GM06990 (cell line): ENCODE measurements at regions not wholly inside any gene's neighbourhood (a gene's known extent, or its start where the extent isn't known, plus 50 kb on each side); places are given as distances from the start of the nearest gene placed in this dataset.

Experiments used
- DNase-seq: peaks from one replicate; pipeline ENCODE4 v3.0.0-alpha.2; 2011; ENCODE audit not compliant: insufficient read length; ENCODE audit errors: extremely low read depth
- H3K27me3 ChIP-seq: replicated peaks from 2 replicates; pipeline ENCODE4 v1.6.0; 2011; ENCODE audit warnings: low read length; ENCODE audit not compliant: control insufficient read depth, insufficient read depth
- H3K36me3 ChIP-seq: 2 replicates; pipeline ENCODE4 v1.5.1; 2011; ENCODE audit warnings: low read length; ENCODE audit not compliant: control insufficient read depth, insufficient read depth
- H3K4me3 ChIP-seq: replicated peaks from 2 replicates; pipeline ENCODE4 v1.5.1; 2011; ENCODE audit warnings: low read depth, mild to moderate bottlenecking, control low read depth, low read length
- TF ChIP-seq, protein P1 (sequence below): IDR thresholded peaks from 2 replicates; pipeline ENCODE4 v1.5.1; 2011; ENCODE audit warnings: low read length, control low read depth, mild to moderate bottlenecking, inconsistent platforms; ENCODE audit not compliant: insufficient read depth, poor library complexity, severe bottlenecking

DNA sequence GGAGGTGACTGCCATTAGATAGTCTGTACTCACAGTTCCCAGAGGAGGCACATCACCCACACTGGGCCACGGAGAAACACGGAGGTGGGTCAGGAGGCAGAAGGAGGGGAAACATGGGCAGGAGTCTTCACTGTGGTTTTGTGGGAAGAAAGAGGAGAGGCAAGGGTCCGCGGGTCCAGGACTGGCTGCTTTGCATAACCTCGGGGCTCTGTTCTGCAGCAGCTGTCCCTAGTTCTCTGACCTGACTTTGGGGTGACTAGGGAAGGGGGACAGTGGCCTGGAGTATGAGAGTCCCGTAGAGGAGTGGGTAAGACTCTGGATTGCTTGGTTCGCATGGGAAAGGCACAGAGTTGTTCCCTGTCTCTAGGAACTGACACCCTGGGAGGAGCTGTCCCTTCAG lies 238.3 kb upstream of the RAB6C start:
- TF ChIP-seq, protein P1, sequence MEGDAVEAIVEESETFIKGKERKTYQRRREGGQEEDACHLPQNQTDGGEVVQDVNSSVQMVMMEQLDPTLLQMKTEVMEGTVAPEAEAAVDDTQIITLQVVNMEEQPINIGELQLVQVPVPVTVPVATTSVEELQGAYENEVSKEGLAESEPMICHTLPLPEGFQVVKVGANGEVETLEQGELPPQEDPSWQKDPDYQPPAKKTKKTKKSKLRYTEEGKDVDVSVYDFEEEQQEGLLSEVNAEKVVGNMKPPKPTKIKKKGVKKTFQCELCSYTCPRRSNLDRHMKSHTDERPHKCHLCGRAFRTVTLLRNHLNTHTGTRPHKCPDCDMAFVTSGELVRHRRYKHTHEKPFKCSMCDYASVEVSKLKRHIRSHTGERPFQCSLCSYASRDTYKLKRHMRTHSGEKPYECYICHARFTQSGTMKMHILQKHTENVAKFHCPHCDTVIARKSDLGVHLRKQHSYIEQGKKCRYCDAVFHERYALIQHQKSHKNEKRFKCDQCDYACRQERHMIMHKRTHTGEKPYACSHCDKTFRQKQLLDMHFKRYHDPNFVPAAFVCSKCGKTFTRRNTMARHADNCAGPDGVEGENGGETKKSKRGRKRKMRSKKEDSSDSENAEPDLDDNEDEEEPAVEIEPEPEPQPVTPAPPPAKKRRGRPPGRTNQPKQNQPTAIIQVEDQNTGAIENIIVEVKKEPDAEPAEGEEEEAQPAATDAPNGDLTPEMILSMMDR: no peak
- no peak for DNase-seq
- Histone ChIP-seq H3K4me3 (no peak overlapping the region), H3K36me3 (no peaks in the 10 kb centered on the region), H3K27me3 (no peaks in the 10 kb centered on the region)

DNA sequence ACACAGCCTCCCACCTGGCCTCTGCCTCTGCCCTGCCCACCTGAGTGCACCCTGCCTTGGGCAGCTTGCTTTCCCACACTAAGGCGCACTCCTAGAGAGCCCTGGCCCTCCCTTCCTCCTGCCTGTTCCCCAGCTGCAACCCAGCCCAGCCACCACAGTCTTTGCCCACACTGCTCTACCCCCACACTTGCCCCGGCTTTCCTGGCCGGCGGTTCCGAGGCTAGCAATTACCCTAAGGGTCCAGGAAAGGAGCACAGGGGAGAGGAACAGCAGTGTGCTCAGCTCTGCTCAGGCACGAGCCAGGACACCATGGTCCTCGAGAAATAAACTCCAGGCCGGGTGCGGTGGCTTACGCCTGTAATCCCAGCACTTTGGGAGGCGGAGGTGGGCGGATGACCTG lies 237.8 kb upstream of the RAB6C start:
- TF ChIP-seq, protein P1: no peak
- Histone ChIP-seq H3K36me3 (no peaks in the 10 kb centered on the region), H3K4me3 (no peak overlapping the region), H3K27me3 (no peaks in the 10 kb centered on the region)
- no peak for DNase-seq

GRCh38 chr2:129742415-129743180 lies 236.9 kb upstream of the RAB6C start:
- no peak for DNase-seq
- Histone ChIP-seq H3K27me3 (no peaks in the 10 kb centered on the region), H3K4me3 (no peak overlapping the region), H3K36me3 (no peaks in the 10 kb centered on the region)
- TF ChIP-seq, protein P1: no peak

- TF ChIP-seq, protein P1: no peak
- no peaks in the 10 kb centered on the region for H3K36me3 ChIP-seq
- no peaks in the 10 kb centered on the region for H3K27me3 ChIP-seq
- DNase-seq: no peak
- H3K4me3 ChIP-seq: no peak overlapping the region
Measured at GRCh38 chr2:129744141-129744540, 235.3 kb upstream of the RAB6C start.

DNA sequence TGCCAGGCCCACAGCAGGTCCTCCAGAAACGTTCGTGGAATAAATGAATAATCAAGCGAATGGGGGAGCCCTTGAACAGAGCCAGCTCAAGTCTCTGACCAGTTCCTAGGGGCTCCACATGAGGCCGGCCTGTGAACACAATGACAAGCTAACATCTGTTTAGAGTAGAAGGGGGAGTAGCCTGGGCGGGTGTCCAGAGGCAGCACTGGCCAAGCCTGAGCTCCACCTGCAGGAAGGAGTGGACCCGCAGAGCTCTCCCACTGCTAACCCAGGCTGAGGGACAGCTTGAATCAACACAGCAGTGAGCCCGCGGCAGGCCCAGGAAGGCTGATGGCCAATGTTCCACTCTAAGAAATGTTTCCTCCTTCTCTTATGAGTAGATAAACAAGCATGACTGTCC lies 234.8 kb upstream of the RAB6C start:
- H3K4me3 ChIP-seq: no peak overlapping the region
- no peaks in the 10 kb centered on the region for H3K27me3 ChIP-seq
- TF ChIP-seq, protein P1: no peak
- no peaks in the 10 kb centered on the region for H3K36me3 ChIP-seq
- DNase-seq: no peak
